Keratinocyte (primary cell): ENCODE measurements at regions not wholly inside any gene's neighbourhood (a gene's known extent, or its start where the extent isn't known, plus 50 kb on each side); places are given as distances from the start of the nearest gene placed in this dataset.

ENCODE experiments used
- EZH2 ChIP-seq: IDR thresholded peaks from one replicate; pipeline ENCODE4 v1.6.1; 2012; ENCODE audit warnings: inconsistent platforms, mild to moderate bottlenecking, low read length, moderate library complexity
- TF ChIP-seq, protein P1 (sequence below), 3 experiments: IDR thresholded peaks in 1 of 3; conservative IDR thresholded peaks in 1 of 3; optimal IDR thresholded peaks in 1 of 3; 2 replicates in 2 of 3; 3 replicates in 1 of 3; pipeline versions ENCODE3 to v1.5.1; 2011; ENCODE audit warnings: low read length in 3 of 3, mild to moderate bottlenecking in 3 of 3, moderate library complexity in 2 of 3, control low read depth in 1 of 3, inconsistent platforms in 1 of 3; ENCODE audit not compliant: insufficient read depth in 2 of 3; ENCODE audit errors: extremely low read depth in 1 of 3

DNA sequence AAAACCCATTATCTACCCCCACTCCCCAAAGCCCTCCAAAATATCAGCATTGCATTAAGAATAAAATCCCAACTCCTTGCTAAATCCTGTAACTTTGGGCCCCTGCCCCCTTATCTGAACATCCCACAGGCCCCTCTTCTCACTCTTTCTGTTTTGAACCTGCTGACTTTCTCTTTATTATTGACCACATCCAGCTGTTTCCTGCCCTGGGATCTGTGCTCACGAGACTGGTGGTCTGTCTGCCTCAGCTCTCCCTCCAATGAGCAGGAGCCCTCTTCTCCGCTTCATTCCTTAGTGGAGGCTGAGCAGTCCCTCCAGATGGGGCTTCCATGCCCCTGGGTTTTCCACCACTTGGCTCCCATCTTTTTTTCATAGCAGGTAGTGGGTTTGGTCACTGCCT, 116.9 kb downstream of the ACKR3 start:
- TF ChIP-seq, protein P1, sequence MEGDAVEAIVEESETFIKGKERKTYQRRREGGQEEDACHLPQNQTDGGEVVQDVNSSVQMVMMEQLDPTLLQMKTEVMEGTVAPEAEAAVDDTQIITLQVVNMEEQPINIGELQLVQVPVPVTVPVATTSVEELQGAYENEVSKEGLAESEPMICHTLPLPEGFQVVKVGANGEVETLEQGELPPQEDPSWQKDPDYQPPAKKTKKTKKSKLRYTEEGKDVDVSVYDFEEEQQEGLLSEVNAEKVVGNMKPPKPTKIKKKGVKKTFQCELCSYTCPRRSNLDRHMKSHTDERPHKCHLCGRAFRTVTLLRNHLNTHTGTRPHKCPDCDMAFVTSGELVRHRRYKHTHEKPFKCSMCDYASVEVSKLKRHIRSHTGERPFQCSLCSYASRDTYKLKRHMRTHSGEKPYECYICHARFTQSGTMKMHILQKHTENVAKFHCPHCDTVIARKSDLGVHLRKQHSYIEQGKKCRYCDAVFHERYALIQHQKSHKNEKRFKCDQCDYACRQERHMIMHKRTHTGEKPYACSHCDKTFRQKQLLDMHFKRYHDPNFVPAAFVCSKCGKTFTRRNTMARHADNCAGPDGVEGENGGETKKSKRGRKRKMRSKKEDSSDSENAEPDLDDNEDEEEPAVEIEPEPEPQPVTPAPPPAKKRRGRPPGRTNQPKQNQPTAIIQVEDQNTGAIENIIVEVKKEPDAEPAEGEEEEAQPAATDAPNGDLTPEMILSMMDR (optimal IDR thresholded peaks at IDR 0.05 in 1 of 3, IDR thresholded peaks at IDR 0.05 in 1 of 3, conservative IDR thresholded peaks at IDR 0.05 in 1 of 3; ENCODE audit: extremely low read depth in 1 of 3, insufficient read depth in 2 of 3, low read length in 3 of 3): no peak
- TF ChIP-seq EZH2: no peak
